DMS53 (cell line): ENCODE measurements at regions not wholly inside any gene's neighbourhood (a gene's known extent, or its start where the extent isn't known, plus 50 kb on each side); places are given as distances from the start of the nearest gene placed in this dataset.
"Not testable (repeated sequence)": the region's sequence is repeated elsewhere in the genome, so short reads cannot be mapped to it uniquely, and the experiment has no call there.

Experiments used
- DNase-seq: peaks from one replicate; lab custom pipeline; 2025; lab: John Stamatoyannopoulos, UW

DNA sequence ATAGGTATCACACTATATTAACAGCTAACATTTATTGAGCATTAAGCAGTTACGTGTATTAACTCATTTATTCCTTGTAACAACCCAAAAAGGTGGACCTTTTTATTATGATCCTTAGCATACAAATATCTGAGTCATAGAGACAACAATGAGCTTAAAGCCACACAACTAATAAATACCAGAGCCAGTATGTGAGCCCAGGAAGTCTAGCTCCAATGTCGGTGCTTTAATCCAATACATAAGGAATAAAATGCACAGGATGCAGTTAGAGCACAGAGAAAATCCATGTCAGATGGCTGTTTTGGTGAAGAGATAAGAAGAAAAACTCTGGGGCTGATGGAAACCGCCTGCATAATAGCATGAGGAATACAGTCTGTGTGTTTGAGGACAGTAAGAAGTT, 888.6 kb downstream of the TMTC2 start:
- peak; percentile 30 for DNase-seq

DNA sequence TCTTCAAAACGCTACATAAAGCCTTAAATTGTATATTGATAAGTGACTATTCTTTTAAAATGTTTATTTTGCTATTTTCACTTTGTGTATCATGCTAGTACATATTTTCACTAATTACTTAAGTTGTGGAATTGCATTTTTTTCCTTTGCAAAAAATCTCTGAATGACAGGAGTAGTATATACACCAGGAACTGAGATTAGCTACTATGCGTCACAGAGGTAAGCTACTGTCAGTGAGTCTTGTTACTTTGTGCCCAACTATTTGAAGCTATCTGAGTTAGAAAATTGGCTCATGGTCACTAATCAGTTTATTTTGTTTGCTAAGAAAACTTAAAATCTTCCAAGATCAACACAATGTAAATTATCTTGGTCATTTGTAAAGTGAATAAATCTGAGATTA, 887.4 kb downstream of the TMTC2 start:
- no peak for DNase-seq

DNA sequence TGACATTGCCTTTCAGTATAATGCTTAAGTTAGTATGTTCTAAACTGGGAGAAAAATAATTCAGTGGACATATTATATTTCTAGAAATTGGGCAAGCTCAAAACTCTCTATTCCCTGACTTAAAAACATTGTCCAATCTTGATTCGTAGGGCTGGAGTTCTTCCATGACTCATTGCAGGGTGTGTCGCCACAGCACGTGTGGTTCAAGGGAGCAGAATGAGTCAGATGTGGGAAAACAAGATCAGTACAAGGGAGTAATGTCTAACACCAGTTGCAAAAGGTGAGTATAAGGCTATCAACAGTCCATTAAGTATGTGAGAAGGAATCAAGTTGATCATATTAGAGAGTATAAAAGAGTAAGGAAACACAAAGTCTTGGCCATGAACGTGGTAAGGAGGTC, 887.0 kb downstream of the TMTC2 start:
- peak; percentile 77 for DNase-seq

DNA sequence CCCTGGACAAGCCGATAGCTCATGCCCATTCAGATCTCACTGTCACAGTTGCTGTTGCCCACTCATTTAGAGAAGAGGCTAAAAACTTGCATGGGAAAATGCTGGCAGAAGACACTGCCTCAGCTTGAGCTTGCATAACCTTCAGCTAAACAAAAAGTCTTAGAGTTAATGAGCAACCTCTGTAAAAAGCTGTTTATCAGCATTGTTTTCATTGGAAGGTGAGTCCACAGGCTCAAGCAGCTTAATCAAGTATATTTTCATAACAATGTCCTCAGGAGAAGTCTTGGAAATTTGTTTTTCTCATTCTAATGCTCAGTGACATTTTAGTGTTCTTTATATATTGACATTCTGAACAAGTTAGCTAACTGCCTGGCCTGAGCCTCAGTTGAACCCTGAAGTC, 872.9 kb downstream of the TMTC2 start:
- no peak for DNase-seq

DNA sequence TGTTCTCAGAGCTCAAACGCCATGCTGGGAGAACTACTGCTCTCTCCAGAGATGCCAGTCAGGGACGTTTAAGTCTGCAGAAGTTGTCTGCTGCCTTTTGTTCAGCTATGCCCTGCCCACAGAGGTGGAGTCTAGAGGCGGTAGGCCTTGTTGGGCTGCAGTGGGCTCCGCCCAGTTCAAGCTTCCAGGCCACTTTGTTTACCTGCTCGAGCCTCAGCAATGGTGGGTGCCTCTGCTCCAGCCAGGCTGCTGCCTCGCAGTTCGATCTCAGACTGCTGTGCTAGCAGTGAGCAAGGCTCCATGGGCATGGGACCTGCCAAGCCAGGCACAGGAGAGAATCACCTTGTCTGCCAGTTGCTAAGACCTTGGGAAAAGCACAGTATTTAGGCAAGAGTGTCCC, 869.3 kb downstream of the TMTC2 start:
- DNase-seq: not testable (repeated sequence)

DNA sequence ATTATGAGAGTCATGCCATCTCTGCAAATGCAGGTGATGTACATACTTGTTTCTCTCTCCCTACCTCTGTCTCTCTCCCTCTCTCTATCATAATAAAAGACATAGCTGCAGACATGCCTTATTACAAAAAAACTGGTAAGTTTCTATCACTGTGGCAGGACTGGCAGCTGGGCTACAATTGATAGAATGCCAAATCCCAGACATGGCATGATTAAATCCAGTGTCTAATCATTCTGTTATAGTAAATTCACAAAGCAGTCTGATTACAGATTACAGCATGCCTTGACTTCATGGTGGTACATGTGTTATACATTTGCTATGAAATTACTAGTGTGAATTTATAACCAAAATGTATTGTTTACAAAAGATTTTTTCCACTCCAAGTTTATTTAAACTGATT, 854.7 kb downstream of the TMTC2 start:
- DNase-seq: no peak

DNA sequence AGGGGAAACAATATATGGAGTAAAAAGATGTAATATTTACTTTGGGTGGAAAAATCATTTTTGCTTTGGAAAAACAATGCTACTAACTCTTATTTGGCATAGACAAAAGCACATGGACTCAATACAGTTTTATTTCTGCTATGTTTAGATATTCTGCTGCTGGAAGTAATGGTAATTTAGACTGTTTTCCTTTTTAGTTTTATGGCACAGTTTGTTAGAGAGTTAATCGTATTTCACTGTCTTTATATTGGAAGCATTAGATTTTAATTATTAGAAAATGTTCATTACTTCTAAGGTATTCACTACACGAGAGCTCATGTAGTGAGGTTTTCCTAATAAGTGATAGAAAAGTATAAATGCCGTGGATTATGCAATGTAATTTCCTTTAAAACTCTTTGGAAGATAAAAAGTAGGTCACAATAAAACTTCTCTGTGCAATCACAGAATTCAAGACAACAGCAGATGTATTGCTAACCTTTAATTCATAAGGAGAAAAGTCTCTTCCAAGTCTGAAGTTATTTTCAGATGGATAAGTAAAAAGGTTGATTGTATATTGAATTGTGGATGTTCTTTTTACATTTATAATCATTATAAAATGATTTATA, 851.8 kb downstream of the TMTC2 start:
- no peak for DNase-seq

DNA sequence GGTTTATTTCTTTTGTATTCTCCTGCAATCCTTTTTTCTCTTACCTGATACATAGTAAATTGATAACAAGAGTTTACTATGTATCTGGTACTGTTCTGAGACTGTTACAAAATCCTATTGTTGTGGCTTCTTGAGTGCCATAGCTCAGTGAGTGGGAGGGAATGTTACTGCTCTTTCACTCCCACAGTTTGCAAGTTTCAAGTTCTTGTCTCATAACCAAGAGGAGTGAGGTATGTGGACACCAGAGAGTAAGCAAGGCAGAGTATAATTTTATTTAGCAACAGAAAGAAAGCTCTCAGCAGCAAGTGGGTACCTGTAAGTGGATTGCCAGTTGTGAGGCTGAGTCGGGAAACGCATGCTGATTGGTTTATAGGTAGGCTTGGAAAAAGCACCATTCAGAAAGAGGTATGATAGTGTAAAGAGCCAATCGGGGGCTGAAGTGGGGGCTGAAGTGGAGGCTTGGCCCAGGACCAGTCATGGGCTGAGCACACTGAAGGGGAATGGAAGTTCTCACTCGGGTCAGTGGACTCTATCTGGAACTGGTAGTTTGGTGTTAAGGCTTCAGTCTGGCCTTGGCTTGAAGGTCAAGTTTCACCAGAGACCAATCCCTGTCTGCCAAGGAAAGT, 850.8 kb downstream of the TMTC2 start:
- no peak for DNase-seq

DNA sequence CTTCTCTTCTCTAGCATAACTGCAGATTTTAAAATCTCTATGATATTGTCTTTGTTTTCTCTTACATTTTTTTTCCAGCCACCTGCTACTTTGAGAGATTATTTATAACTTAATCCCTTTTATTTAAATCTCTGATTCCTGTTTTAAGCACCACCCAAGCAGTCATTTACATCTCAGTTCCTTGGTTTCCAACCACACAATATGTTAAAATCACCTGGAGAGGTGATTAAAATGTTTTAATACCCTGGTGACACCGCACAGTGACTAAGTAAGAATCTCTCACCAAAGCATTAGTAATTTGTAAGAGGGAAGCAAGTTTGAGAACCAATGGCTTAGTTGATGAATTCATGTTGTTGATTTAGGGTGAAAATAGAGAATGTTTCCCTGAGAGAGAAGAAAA, 849.8 kb downstream of the TMTC2 start:
- no peak for DNase-seq

DNA sequence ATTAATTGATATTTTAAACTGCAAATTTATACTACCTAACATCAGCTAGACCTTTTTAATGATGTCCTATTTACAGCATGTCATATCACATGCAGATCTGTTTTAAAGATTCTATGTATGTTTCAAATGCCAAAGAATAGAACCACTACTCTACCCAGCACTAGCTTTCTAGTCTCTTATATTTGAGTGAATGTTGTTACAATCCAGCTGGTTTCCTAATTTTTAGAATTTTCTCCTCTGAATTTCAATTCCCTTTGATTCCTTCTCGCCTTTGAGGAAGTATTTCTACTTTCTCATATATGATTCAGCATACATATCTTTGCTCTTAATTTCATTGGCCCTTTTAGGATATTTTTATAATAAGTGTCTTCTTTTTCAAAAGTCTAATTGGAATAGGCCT, 841.9 kb downstream of the TMTC2 start:
- DNase-seq: no peak

DNA sequence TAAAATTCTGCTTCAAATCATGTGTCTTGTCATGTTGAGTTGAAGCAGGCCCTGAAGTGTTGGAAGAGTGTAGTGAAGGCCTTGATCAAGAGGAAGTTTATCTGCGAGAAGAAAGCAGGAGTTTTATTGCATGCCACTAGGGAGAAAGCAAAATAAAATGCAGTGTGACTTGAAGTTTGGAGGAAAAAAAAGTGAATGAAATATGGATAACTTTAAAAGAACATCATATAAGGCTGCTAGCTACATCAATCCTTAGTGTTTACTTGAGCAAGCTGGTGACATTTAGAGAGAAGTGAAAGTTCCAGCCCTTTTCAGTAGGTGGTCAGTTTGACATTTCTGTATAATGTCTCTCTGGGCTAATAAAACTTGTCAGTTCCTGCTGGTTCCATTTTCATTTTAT, 841.1 kb downstream of the TMTC2 start:
- DNase-seq: no peak

DNA sequence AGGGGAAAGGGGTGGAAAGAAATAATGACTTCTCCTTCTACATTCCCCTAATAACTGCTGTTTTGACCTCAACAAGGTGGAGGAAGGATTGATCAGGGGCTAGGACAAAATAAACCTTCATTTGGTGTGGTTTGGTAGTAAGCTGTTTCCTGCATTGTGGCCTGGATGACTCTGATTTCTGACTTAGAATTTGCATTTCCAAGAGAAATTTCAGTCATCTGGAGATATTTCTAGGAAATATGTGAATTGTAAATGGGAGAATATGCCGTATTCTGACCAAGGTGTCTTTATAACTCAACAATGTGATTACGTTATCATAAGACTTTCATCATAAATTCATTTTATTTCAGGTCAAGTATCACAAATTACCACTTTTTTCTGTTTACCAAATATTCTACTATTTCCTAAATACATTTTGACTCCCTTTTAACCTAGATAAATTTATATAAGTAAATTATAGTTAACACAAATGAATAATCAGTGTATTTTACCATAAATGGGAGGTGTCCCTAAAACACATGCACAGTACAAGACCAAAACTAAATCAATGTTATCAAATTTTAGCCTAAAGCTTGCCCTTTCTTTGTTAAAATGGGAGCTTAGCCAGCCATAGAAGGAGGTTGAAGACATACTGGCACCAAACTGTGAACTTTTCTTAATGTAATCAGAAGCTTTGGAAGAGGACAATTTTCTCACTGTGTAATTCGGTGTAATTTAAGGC, 828.8 kb downstream of the TMTC2 start:
- no peak for DNase-seq

DNA sequence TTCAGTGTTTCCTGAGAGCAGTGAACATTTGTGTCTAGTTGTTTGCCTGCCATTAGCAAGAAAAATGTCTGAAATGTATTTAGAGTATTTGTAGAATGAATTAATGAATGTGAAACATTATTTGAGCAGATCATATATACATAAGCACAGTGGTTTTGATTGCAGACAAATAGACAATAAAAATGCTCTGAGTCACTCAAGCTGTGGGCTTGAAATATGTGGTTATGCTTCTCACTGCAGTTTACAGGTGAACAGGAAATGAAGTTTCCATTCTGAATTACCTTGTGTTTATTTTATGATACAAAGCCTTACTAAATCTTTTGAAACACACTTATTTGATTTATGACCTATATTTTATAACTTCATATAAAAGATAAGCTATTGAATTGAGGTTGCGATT, 827.7 kb downstream of the TMTC2 start:
- DNase-seq: peak; percentile 84

DNA sequence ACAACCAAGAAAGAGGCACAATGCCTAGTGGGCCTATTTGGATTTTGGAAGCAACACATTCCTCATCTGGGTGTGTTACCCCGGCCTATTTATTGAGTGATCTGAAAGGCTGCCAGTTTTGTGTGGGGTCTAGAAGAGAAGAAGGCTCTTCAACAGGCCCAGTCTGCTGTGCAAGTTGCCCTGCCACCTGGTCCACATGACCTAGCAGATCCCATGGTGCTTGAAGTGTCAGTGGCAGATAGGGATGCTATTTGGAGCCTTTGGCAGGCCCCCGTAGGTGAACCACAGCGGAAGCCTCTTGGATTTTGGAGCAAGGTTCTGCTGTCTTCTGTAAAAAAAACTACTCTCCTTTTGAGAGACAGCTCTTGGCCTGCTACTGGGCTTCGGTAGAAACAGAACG, 820.1 kb downstream of the TMTC2 start:
- DNase-seq: no peak

DNA sequence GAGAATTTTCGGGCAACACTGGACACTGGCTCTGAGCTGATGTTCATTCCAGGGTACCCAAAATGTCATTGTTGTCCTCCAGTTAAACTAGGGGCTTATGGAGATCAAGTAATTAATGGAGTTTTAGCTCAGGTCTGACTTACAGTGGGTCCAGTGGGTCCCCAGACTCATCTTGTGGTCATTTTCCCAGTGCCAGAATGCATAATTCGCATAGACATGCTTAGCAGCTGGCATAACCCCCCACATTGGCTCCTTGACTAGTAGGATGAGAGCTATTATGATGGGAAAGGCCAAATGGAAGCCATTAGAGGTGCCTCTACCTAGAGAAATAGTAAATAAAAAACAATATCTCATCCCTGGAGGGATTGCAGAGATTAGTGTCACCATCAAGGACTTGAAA, 818.9 kb downstream of the TMTC2 start:
- no peak for DNase-seq

DNA sequence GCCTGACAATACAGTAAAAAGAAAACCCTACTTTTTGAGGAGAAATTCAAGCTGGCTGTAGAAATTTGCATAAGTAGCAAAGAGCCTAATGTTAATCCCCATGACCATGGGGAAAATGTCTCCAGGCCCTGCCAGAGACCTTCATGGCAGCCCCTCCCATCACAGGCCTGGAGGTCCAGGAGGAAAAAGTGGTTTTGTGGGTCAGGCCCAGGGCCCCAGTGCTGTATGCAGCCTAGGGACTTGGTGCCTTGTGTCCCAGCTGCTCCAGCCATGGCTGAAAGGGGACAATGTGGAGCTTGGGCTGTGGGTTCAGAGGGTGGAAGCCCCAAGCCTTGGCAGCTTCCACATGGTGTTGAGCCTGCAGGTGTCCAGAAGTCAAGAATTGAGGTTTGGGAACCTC, 813.2 kb downstream of the TMTC2 start:
- DNase-seq: not testable (repeated sequence)

DNA sequence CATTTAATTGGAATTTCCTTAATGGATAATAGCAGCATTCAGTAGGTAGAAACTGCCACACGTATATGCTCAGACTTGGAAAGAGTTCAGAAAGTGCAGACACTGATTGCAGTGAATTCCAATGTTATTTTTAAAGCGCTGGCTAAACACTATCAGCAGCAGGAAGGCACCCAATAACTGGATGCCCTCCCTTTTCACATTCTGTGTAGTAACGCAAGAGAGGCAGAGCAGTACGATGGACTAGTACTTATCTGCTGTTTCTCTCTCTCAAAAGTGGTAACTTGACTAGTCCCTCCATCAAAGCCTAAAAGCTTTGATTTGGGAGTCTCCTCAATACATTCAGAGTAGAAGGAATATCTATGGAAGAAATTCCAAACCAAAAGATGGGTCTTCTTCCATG, 791.0 kb downstream of the TMTC2 start:
- no peak for DNase-seq

DNA sequence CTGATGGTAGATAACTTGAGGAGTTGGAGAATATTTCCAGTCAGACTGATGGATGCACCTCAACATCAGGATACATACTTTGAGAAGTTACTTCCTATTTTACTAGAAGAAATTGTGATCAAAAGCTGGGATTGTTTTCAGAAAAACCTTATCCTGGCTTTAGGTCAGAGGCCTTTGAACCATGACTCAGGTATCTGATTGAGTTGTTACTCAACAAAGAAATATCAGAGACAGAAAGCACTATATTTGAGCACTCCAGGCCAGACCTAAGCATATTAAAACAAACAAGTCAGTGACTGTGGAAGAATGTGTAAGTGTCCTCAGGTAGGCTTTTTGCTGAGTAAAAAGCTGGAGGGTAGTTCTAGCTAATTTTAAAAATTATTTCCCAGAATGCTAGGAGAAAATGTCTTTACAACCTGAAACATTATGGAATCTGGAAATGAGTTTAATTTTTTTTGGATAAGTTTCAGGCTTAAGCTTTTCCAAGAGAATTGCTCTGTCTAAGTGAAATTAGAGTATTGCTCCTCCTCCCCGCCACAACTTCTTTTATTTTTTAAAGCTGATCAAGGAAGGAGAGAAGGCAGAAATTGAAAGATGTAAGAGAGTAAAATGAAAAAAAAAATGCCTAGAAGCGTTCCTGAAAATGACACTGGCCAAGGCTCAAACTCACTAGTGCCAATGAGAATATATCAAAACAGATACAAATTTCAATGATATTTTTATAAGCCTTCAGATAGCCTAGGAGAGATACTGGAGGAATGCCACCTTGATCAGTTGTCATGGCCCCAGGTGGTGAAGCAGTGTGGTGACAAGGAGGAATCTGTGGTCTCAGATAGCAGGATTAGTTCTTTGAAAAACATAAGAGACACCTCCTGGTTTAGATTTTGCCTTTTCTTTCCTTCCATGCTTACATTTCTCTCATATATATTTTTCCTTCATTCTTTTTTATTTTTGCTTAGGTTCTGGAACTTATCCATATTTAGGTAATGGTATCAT, 790.3 kb downstream of the TMTC2 start:
- peak; percentile 15 for DNase-seq

DNA sequence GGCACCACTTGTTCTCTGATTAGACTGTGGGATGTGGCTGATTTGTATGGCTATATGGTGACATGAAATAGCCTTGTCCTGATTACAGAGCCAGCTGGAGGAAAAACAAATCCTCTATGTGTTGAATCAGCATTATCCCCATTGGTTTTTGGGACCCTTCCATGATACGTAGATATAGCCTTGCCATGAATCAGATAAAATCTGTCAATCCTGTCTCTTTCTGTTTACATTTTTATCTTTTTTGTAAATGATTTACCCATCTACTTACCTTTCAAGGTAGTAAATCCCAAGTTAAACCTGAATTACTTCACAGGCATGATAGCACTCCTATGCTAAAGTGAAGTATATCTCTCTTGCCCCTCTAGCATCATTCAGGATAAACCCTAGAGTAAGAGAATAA, 789.3 kb downstream of the TMTC2 start:
- peak; percentile 39 for DNase-seq

DNA sequence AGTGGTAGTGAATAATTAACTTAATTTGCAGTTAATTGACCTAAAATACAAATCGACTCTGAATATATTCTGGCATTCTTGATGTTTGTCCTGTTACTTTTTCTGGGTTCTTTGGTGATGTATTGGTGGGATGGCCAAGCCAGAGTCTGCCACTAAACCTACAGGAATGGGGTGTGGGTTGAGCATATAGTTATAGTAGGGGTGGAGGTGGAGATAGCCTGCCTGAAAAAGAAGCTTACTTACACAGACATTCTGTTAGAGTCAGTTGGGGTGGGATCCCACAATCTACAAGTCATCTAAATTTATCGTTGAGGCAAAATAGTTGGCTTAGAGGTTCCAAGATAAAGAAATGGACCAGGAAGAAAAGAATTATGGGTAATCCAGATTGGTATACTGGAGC, 787.7 kb downstream of the TMTC2 start:
- no peak for DNase-seq

DNA sequence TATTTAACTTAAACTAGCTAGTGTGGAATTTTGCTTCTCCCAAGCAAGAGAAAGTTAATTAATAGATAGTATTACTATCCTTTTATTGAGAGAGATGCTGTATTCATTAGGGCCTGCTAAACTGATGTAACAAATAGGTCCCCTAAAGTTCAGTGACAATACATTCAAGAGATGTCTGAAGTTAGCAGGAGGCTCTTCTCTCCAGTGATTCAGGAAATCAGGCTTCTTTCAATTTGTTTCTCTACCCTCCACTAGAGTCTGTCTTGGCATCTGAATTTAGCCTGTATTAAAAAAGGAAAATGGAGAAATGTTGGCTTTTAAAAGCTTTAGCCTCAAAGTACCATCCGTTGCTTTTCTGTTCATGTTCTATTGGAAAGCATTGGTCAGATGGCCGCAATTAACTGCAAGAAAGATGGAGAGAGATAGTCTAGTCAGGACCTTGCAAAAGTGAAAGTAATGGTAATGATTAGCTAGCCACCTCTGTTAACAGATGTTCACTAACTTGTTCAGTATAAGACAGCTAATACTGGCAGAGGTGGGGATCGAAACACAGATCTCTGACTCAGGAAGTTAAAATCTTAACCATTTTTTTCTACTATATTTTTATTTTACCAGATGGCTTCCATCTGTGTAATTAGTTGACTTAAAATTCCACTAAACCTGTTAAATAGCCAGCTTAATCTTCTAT, 786.8 kb downstream of the TMTC2 start:
- peak; percentile 68 for DNase-seq

DNA sequence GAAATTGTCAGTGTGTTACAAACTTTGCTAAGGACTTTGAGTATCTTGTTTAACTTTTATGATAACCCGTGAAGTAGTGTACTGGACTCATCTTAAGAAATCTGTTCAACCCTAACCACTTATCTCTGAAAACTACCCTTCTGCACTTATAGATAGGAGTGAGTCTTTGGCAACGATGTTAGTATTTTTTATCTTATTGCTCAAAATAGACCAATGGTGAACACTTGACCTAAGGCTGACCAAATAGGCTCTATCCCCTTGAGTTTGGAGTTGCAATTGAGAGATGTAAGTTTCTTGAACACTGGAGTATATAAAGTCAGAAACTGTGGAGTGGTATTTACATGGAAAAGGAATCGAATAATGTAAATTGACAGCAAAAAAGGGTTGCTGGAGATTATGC, 786.1 kb downstream of the TMTC2 start:
- no peak for DNase-seq
